Inferior parietal cortex (tissue), 1 donor: ENCODE measurements at regions not wholly inside any gene's neighbourhood (a gene's known extent, or its start where the extent isn't known, plus 50 kb on each side); places are given as distances from the start of the nearest gene placed in this dataset.

Experiments
- DNase-seq: peaks from one replicate; pipeline ENCODE4 v3.0.0-alpha.2; 2016; ENCODE audit errors: extremely low spot score

DNA sequence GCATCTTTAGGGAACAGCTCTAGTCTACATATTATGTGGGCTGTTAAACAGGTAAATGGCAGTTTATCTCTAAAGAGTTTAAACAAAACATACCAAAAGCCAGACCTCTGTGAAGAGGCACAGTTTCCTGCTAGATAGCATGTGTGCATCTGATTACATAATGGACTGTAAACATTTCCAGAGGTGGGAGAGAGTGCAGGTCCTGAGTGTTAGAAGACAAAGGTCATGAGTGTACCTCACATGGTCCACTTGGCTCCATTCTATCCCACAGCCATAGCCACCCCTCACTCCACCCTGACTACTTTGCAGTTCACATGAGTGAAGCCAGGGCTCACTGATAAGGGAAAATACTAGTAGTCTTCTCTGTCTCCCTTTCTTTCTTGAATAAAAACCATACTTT, 233.4 kb downstream of the MTX2 start:
- no peak for DNase-seq

DNA sequence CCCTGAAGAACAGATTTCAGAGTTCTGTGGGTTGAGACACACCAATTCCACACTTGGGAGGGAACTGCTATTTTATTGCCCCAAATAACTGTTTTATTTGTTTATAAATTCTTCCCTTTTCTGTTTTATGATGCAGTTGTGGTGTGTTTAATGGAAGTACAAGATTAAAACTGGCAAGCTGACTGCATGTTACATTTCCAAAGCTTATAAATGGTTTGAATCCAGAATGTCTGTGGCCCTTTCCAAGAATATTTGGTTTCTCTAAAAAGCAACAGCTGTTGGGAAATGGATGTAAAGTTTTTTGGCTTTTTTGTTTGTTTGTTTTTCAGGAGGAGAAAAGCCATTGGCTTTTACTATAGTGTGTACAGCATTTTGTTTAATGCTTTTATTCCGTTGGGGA, 234.5 kb downstream of the MTX2 start:
- DNase-seq: no peak

DNA sequence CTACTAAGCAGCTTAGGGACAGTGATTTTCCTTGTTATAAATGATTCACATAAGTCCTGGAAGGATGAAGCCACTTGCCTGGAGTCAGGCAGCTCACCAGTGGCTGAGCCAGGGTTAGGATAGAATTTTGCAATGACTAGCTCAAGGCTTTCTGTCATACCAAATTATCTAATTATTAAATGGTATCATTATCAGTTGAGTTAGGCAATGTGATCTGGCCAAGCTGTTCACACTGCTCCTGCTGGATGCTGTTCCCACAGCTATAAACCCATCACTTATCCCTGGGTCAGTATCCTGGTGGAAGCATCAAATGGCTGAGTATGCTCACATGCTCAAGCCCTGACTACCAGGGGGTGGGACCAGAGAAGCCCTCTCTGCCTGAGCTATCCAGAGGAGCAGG, 235.2 kb downstream of the MTX2 start:
- no peak for DNase-seq

DNA sequence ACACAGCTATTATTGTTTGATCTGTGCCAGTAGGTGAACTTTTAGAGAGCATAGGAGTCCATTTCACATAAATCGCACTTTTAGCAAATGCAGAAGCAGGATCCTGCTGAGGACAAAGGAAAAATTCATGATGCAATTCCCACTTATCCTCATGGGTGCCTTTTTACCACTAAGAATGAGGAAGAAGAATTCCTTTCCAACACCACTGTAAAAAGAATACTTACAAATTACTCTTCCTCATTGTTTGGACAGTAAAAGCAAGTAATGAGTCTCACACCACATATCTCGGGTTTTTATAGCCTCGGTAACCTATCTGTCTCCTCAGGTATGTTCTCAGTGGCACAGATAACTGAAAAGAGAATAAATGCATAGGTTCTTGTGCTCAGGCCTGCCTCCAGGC, 238.5 kb downstream of the MTX2 start:
- no peak for DNase-seq

DNA sequence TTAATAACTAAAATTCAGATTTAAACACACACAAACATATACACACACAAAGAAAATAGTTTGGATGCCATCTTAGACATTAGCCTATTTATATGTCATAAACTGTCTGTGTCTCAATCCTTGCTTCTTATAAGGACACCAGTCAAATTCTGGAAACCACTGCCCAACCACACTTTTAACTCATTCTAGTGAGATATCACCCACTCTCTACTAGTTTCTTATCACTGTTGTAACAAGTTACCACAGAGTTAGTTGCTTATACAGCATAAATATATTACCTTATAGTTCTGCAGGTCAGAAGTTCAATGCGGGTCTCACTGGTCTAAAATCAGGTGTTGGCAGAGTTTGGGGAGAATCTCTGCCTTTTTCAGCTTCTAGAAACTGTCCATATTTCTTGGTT, 239.1 kb downstream of the MTX2 start:
- no peak for DNase-seq

DNA sequence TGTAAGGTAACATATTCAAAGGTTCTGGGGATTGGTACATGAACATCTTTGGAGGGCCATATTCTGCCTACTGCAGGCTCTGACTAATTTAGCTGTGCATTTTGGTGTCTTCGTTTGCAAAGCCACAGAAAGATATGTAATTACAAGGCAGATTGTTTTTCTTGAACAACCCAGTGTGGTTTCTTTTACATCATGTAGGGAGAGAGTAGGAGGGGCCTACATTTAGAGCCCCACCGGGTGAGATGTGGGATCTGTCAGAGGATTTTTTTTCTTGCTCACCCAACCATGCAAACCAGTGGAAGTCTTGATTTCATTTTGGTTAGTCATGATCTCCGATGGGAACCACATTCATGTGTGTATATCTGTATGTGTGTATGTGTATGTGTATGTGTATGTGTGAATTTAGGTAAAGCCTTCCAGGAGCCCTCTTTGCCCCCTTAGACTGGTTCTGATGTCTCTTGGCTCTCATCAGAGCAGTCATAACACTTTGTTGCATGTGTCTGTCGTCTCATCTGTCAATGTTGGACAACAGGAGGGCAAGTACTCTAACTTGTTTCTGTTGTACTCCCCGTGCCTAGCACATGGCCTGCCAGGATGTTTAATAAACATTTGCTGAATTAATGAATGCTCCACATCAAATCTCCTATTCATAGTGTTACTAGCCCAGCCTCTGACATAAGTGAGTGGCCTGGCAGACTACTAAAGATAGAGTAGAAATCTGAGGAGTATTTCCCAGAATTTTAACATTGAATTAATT, 239.9 kb downstream of the MTX2 start:
- DNase-seq: no peak

DNA sequence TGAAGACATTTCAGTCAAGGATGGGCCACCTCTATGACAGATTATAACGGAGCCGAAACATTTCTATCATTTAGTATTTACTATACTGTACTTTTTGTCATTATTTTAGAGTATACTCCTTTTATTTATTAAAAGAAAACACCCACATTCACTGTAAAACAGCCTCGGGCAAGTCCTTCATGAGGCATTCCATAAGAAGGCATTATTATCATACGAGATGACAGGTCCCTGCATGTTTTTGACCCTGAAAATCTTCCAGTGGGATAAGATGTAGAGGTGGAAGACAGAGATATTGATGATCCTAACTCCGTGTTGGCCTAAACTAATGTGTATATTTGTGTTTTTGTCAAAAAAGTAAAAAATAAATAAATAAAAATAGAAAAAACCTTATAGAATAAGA, 245.0 kb downstream of the MTX2 start:
- no peak for DNase-seq

DNA sequence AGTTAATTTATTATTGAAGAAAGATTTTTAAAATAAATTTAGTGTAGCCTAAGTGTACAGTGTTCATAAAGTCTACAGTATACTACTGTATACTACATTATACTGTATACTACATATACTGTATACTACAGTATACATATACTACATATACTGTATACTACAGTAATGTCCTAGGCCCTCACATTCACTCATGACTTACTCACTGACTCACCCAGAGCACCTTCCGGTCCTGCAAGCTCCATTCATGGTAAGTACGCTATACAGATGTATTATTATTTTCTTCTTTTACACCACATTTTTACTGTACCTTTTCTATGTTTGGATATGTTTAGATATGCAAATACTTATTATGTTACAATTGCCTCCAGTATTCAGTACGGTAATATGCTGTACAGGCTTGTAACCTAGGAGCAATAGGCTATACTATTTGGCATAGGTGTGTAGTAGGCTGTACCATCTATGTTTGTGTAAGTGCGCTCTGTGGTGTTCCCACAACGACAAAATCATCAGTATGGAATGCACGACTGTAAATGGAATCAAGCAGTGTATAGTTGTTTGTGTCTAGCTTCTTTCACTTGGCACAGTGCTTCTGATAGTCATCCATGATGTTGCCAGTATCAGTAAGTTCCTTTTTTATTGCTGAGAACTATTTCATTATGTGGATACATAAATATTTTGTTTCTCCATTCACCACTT, 245.7 kb downstream of the MTX2 start:
- no peak for DNase-seq

DNA sequence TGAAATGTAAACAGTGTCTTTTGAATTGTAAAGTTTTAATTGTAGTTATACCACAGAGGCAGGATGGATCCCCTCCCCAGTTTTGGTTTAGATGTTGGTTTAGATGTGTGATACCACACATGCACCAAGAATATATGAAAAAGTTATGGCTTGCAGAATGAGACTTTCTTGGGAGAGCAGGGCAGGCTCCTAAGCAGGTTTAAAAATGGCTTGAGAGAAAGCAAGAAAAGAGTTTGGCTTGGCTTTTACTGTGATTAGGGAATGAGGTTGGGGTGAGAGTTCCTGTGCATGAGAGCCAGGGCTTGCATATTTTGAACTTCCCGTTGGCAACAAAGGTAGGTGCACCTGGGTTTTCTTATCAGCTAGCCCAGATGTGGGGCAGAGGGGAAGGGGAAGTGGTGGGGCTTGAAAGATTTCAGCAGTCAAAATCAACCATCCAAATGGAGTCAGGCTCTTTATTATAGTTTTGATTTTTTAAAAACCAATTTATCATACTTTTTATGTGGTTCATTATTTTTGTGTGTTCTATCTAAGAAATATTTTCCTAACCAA, 246.9 kb downstream of the MTX2 start:
- no peak for DNase-seq

DNA sequence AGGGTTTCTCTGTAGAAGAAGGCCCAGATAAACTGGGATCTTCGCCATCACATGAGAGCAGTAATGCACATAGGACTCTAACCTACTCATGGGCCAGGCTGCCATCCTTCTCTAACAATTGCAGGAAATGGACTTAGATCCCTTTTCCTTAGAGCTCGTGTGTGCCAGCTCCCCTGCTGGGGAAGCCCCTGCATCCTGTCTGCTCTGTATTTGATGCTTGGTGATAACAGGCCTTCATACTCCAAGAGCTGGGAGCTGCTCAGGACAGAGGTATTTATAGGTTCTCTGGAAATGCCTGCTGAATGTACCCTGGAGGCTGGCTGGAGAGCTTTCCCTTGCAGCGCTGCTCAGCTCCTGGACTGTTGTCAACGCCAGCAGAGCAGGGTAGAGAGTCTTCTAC, 249.6 kb downstream of the MTX2 start:
- no peak for DNase-seq

DNA sequence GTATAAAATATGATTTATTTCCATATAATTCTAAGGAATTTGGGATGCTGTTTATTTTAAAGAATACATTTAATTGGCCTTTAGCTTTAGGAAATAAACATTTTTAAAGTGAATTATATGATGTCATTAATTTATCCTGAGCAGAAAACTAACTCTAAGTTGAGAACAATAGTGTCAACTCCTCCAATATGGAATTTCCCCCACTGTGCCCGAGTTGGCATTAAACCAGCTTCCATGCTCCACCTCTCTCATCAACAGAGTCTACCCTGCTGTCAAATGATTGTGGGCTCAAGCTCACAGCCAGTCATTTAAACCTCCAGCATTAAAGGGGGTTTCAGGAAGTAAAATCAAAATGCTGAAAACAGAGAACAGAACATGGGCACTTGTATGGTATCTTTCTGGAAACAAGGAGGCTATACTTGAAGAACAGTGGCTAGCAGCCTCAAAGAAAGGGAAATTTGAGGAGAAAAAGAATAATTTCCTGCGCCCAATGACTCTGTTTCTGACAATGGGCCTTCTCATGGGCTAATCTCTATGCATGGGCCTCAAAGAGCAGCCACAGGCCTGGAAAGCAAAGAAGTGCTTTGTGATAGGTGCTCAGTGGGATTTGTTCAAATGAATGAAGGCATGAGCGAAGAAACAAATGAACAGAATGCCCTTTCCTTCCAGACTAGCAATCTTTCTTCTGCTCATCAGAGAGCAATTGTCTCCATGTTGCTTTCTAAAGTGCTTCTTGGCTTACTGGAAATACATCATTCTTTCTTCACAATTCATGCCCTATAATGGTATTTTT, 252.8 kb downstream of the MTX2 start:
- no peak for DNase-seq

DNA sequence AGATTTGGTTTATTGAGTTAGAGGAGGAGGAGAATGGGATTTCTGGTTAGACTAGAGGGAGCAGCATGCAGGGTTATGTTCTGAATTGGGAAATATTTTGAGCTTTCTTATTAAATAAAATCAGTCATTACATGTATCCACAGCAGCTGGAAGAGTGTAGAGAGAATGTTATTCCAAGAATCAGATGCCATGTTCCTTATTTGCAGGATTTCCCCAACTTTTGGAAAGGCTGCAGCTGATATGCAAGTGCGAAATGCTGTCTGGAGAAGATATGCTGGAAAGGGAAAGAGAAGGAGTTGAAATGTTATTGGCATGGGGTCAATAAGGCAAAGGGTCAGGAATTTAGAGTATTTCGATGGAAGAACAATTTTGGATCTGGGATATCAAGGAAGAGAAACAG, 255.8 kb downstream of the MTX2 start:
- no peak for DNase-seq

DNA sequence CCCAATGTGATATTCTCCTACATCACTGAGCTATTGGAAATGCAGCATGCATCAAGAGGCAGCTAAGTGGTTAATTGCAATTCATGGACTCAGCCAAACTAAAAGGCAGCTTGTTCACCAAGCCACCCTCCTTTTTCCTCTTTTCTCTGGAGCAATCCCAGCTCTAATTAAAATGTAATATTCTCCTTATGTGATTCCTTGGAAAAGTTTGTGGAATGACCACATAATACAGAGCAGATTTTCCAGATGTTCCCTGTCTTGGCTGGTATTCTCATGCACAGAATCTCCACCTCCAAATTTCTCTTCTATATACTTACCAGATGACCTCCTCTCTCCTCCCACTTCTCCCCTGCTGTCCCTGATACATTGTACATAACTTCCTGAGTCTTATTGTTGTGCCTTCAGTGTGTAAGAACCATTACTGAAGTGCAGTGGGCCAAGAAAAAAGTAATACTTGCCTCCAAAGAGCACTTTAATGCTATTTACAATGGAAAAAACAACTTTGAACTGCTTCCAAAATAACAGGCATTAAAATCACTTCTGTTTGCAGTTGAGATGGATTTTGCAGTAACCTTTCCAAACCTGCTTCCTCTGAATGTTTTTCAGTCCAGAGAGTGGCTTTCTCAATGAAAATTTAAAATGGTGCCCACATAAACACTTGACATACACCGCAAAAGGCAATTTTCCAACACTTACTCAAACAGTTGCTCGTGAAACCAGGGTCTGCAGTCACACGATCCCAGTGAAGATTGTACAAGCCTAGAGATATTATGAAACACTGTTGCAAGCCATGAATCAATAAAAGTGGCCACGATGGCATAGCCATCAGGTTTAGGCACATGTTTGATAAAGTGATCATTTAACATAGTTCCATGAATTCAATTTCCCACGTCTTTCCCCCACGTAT, 258.0 kb downstream of the MTX2 start:
- no peak for DNase-seq

DNA sequence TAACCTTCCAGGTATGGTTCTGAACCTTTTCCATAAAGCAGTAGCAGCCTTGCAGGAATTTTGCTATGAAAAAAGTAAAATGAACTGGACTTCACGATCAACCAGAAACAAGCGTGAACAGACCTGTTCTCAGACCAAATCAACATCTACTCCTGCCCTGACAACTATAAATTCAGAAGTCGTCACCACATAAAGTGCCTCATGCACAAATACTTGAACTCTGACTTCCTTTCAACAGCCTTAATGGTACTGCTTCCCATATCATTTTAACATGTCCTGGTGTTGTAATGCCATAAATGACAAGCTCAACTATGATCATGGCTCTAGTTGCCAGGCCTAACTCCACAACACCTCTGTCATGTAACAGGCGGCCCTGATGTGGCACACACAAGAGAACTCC, 262.4 kb downstream of the MTX2 start:
- DNase-seq: no peak

DNA sequence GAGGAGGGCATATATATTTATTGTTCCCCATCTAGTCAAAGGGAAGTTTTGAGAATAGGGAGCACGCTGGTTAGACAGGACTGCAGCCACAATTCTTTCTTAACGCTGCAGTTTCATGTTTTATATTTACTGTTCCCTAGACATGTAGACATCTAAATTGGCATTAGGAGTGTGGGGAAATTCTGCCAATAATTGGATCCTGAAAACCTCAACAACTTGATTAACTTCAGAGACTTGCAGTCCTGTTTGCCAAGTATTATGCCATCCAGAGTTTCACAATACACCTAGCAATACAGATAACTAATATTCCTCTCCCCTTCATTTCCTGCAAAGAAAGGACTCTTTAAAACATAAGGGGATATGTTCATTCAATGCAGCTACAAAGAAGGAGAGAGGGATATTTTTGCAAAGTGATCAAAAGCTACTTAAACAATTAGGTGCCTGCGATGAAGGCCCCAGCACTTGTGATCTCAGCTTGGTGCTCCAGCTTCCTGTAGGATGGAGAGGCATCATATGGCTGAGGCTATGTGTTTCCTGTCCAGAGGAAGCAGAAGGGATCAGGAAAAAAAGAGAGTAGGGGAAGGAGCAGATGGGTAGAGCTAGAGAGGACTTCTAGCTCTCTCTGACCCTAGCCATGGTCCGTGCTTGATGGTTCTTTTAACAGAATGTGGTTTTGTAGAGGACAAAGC, 264.4 kb downstream of the MTX2 start:
- no peak for DNase-seq

DNA sequence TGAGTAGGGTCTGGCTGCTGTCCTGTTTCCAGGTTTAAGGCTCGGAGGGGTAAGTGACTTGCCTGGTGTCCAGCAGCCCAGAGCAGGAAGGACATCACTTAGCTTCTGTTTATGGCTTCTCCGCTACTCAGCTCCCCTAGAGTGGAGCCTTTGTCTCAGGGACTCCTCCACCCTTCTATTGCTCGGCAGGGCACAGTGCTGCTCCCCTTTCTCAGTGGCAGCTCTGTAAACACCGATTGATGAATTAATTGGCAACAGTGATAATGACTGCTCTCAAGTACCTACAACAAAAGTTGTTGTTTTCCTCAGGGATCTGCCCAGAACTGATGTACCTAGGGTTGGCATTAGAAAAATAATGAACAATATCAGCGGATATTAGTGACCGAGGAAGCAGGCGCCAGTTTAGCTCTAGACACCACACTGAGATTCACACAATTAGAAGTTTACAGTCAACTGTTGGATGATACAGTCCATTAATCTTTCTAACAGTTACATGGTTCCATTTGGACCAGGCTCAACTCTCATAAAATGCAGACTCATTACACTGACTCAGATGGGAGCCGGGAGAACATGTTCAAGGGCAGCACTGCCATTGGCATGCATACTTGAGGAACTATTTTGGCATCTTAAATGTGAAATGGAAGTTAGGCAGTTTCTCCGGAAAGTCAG, 265.7 kb downstream of the MTX2 start:
- no peak for DNase-seq

DNA sequence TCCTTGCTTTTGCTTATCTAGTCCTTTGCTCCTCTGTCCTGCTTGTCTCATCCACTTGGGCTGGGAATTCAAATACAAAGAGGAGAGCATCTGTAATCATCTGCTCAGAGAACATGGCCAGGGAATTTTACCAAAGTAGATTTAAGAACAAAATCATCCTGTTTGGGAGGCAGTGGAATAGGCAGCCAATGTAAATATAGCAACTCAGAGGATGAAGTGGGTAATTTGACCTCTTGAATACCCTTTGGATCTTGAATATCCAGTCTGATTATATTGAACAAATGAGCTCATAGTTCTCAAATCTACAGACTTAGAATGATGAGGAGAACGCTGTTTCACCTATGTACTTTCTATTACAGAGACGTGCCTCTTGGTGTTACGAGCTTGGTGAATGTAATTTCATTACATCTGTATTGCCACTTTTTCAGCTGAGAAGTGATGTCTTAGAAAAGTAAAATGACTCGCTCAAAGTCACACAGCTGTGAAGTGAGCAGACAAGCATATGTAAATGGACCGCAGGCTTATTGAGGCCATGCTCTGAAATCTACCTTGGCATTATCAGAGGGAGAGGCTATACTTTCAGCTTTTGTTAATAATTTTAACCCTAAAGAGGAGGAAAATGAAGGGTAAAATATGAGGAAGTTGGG, 266.3 kb downstream of the MTX2 start:
- DNase-seq: no peak

DNA sequence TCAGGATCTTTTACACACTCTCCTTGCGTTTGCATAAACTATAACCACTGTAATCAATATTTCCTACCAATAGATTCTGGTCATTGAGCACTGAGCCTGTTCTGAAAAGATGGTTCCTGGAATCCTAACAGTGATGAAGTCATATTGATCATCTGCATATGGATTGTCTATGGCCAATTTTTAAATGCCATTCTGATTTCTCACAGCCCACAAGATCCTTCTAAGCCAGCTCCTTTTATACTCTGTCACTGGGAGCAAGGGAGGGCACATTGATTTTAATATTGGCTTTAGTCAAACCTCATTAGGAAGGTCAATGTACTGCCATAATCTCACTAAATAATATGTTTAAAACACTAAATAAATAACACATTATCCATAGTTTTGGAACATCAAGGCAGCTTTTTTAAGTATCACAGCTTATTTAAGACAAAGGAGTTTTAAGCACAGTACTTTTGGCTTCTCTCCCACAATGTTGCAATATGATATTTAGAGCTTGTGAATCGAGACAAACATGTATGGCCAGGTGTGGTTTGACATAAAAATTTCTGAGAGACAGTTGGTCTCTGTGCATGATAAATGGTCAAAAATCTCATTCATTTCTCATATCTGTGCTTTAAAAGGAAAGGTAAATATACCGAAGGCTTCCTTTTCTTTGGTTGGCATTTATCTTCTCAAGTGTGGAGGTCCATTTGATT, 267.3 kb downstream of the MTX2 start:
- no peak for DNase-seq

DNA sequence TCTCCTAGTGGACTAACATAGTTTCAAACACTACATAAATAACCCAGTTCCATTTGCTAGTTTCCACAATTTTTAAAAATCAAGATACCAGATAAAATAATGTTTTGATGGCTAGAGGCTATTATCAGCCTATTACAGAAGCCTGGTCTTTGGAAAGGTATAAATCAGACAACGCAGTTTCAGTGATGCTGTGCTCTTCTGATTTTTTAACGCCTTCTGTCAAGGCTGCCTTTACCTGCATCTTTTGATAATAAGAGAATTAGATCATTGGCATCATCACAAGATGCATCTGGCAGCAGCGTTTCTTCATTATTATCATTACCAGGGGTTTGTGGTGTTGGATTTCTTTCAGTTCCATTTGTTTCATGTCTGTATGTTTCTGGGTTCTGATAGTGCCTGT, 268.7 kb downstream of the MTX2 start:
- no peak for DNase-seq
